NCI-H146 treated with DMSO at 0.1 percent for 48 hours (cell line): ENCODE measurements at regions not wholly inside any gene's neighbourhood (a gene's known extent, or its start where the extent isn't known, plus 50 kb on each side); places are given as distances from the start of the nearest gene placed in this dataset.

Source experiments
- DNase-seq: peaks from one replicate; lab custom pipeline; 2025; ENCODE audit not compliant: unreplicated experiment; lab: John Stamatoyannopoulos, UW

- no peak for DNase-seq
Measured at GRCh38 chr16:9185381-9185780, 93.9 kb downstream of the HAPSTR1 start.

- no peak for DNase-seq
Measured at GRCh38 chr16:9186061-9186460, 94.6 kb downstream of the HAPSTR1 start.

GRCh38 chr16:9188721-9189120 lies 97.3 kb downstream of the HAPSTR1 start:
- no peak for DNase-seq

GRCh38 chr16:9191274-9191850 lies 99.9 kb downstream of the HAPSTR1 start:
- no peak for DNase-seq

- no peak for DNase-seq
Measured at GRCh38 chr16:9192746-9193145, 101.3 kb downstream of the HAPSTR1 start.

GRCh38 chr16:9195287-9195686 lies 103.8 kb downstream of the HAPSTR1 start:
- no peak for DNase-seq

GRCh38 chr16:9197957-9198661 lies 106.7 kb downstream of the HAPSTR1 start:
- no peak for DNase-seq

GRCh38 chr16:9199311-9199710 lies 107.9 kb downstream of the HAPSTR1 start:
- no peak for DNase-seq

GRCh38 chr16:9199751-9200150 lies 108.3 kb downstream of the HAPSTR1 start:
- no peak for DNase-seq

GRCh38 chr16:9203956-9204355 lies 112.5 kb downstream of the HAPSTR1 start:
- DNase-seq = no peak

GRCh38 chr16:9205661-9206060 lies 114.2 kb downstream of the HAPSTR1 start:
- DNase-seq = no peak

- DNase-seq = no peak
Measured at GRCh38 chr16:9206156-9206555, 114.7 kb downstream of the HAPSTR1 start.

GRCh38 chr16:9212621-9213020 lies 121.2 kb downstream of the HAPSTR1 start:
- no peak for DNase-seq

GRCh38 chr16:9219813-9220212 lies 128.4 kb downstream of the HAPSTR1 start:
- no peak for DNase-seq

GRCh38 chr16:9225527-9226316 lies 134.3 kb downstream of the HAPSTR1 start:
- no peak for DNase-seq

- DNase-seq = no peak
Measured at GRCh38 chr16:9226924-9227323, 135.5 kb downstream of the HAPSTR1 start.

GRCh38 chr16:9231039-9231438 lies 139.6 kb downstream of the HAPSTR1 start:
- DNase-seq = no peak

- no peak for DNase-seq
Measured at GRCh38 chr16:9232102-9232770, 140.8 kb downstream of the HAPSTR1 start.

- no peak for DNase-seq
Measured at GRCh38 chr16:9235867-9236266, 144.4 kb downstream of the HAPSTR1 start.

- no peak for DNase-seq
Measured at GRCh38 chr16:9236319-9236718, 144.9 kb downstream of the HAPSTR1 start.

- no peak for DNase-seq
Measured at GRCh38 chr16:9238346-9238745, 146.9 kb downstream of the HAPSTR1 start.

GRCh38 chr16:9241177-9241576 lies 149.7 kb downstream of the HAPSTR1 start:
- no peak for DNase-seq
